ENCODE measurements at regions not wholly inside any gene's neighbourhood (a gene's known extent, or its start where the extent isn't known, plus 50 kb on each side); places are given as distances from the start of the nearest gene placed in this dataset.

GRCh38 chr13:36493046-36493445 lies 60.8 kb downstream of the CCNA1 start:
- no peak for DNase-seq (ENCODE audit: low read depth)

GRCh38 chr13:36495431-36495830 lies 63.1 kb downstream of the CCNA1 start:
- DNase-seq (ENCODE audit: low read depth), result no peak

GRCh38 chr13:36509369-36509768 lies 77.1 kb downstream of the CCNA1 start:
- DNase-seq (ENCODE audit: low read depth), result no peak

- no peak for DNase-seq (ENCODE audit: low read depth)
Measured at GRCh38 chr13:36512771-36513170, 80.5 kb downstream of the CCNA1 start.

- no peak for DNase-seq (ENCODE audit: low read depth)
Measured at GRCh38 chr13:36513266-36513665, 81.0 kb downstream of the CCNA1 start.

- no peak for DNase-seq (ENCODE audit: low read depth)
Measured at GRCh38 chr13:36515466-36515865, 83.2 kb downstream of the CCNA1 start.

- DNase-seq (ENCODE audit: low read depth), result no peak
Measured at GRCh38 chr13:36516225-36516624, 83.9 kb downstream of the CCNA1 start.

GRCh38 chr13:36518707-36519106 lies 86.4 kb downstream of the CCNA1 start:
- no peak for DNase-seq (ENCODE audit: low read depth)

GRCh38 chr13:36519432-36519831 lies 87.1 kb downstream of the CCNA1 start:
- no peak for DNase-seq (ENCODE audit: low read depth)

- DNase-seq (ENCODE audit: low read depth), result no peak
Measured at GRCh38 chr13:36520111-36520510, 87.8 kb downstream of the CCNA1 start.

GRCh38 chr13:36526897-36527296 lies 94.6 kb downstream of the CCNA1 start:
- DNase-seq (ENCODE audit: low read depth), result no peak

- no peak for DNase-seq (ENCODE audit: low read depth)
Measured at GRCh38 chr13:36528105-36528504, 95.8 kb downstream of the CCNA1 start.

GRCh38 chr13:36530050-36530789 lies 97.9 kb downstream of the CCNA1 start:
- no peak for DNase-seq (ENCODE audit: low read depth)

GRCh38 chr13:36530861-36531590 lies 98.7 kb downstream of the CCNA1 start:
- DNase-seq (ENCODE audit: low read depth), result no peak

- DNase-seq (ENCODE audit: low read depth), result peak; percentile 9
Measured at GRCh38 chr13:36531746-36532486, 99.6 kb downstream of the CCNA1 start.

GRCh38 chr13:36533806-36534205 lies 101.5 kb downstream of the CCNA1 start:
- DNase-seq (ENCODE audit: low read depth), result no peak

GRCh38 chr13:36536546-36536945 lies 104.3 kb downstream of the CCNA1 start:
- no peak for DNase-seq (ENCODE audit: low read depth)

- DNase-seq (ENCODE audit: low read depth), result no peak
Measured at GRCh38 chr13:36543671-36544070, 111.4 kb downstream of the CCNA1 start.

GRCh38 chr13:36548129-36548528 lies 115.8 kb downstream of the CCNA1 start:
- DNase-seq (ENCODE audit: low read depth), result peak; percentile 16

- no peak for DNase-seq (ENCODE audit: low read depth)
Measured at GRCh38 chr13:36549126-36549702, 116.9 kb downstream of the CCNA1 start.

- no peak for DNase-seq (ENCODE audit: low read depth)
Measured at GRCh38 chr13:36549755-36550154, 117.5 kb downstream of the CCNA1 start.

- no peak for DNase-seq (ENCODE audit: low read depth)
Measured at GRCh38 chr13:36550177-36550576, 117.9 kb downstream of the CCNA1 start.

Measured in myocyte (in vitro differentiated cells).